AG09319 (cell line): ENCODE measurements at regions not wholly inside any gene's neighbourhood (a gene's known extent, or its start where the extent isn't known, plus 50 kb on each side); places are given as distances from the start of the nearest gene placed in this dataset.

Experiments used
- DNase-seq: peaks from one replicate; pipeline ENCODE4 v3.0.0-alpha.2; 2010; ENCODE audit warnings: low read depth; ENCODE audit errors: extremely low read depth
- TF ChIP-seq, protein P1 (sequence below): IDR thresholded peaks from 2 replicates; pipeline ENCODE4 v1.5.1; 2011; ENCODE audit warnings: low read depth, mild to moderate bottlenecking, inconsistent platforms, low read length, moderate library complexity

GRCh38 chr6:160931378-160932310 is 59.9 kb upstream of the MAP3K4 start:
- TF ChIP-seq, protein P1, sequence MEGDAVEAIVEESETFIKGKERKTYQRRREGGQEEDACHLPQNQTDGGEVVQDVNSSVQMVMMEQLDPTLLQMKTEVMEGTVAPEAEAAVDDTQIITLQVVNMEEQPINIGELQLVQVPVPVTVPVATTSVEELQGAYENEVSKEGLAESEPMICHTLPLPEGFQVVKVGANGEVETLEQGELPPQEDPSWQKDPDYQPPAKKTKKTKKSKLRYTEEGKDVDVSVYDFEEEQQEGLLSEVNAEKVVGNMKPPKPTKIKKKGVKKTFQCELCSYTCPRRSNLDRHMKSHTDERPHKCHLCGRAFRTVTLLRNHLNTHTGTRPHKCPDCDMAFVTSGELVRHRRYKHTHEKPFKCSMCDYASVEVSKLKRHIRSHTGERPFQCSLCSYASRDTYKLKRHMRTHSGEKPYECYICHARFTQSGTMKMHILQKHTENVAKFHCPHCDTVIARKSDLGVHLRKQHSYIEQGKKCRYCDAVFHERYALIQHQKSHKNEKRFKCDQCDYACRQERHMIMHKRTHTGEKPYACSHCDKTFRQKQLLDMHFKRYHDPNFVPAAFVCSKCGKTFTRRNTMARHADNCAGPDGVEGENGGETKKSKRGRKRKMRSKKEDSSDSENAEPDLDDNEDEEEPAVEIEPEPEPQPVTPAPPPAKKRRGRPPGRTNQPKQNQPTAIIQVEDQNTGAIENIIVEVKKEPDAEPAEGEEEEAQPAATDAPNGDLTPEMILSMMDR, result peak; percentile 5
- DNase-seq, result no peak

GRCh38 chr6:160933256-160933655 is 58.3 kb upstream of the MAP3K4 start:
- TF ChIP-seq, protein P1, result no peak
- DNase-seq, result no peak

DNA sequence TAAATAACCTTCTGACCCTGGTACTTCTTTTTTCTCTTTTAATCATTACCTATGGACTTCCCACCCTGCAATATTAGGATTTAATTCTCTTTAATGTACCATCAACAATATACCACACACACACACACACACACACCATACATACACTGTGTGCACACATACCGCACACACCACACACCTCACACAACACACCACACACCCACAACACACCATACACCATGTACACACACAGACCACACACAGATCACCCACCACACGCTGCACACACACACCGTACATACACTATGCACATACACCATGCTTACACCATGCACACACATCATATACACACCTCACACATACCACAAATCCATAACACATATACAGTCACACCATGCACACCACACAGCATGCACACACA is 57.4 kb upstream of the MAP3K4 start:
- TF ChIP-seq, protein P1, result no peak
- no peak for DNase-seq

DNA sequence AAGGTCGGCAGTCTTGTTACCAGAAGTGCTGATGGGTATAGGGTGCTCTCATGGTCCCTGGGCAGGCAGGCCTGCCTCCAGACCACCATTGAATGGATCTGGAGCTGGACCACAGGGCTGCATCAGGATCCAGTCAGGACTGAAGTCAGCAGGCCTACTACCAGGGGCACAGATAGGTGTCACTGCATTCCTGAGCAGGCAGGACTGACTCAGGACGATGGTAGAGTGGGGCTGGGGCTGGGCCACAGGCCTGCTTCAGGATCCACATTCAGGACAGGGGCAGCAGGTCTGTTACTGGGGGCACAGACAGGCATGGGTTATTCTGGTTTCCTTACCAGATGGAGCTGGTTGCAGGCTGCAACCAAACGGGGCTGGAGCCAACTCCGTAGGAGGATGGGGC is 51.4 kb upstream of the MAP3K4 start:
- DNase-seq, result no peak
- TF ChIP-seq, protein P1, result no peak
